ENCODE measurements at regions not wholly inside any gene's neighbourhood (a gene's known extent, or its start where the extent isn't known, plus 50 kb on each side); places are given as distances from the start of the nearest gene placed in this dataset.

- Histone ChIP-seq H3K4me1 (ENCODE audit: control insufficient read depth in 2 of 2, insufficient read depth in 2 of 2, low read length in 2 of 2) (no peaks in the 10 kb centered on the region), H3K27me3 (ENCODE audit: control insufficient read depth in 2 of 2, insufficient read depth in 1 of 2, low read length in 1 of 2) (no peaks in the 10 kb centered on the region), H3K27ac (ENCODE audit: low read depth in 1 of 2, low read length in 1 of 2) (no peak overlapping the region), H3K4me3 (ENCODE audit: low read length in 2 of 2) (no peak overlapping the region), H3K9me3 (ENCODE audit: control insufficient read depth in 2 of 2, insufficient read depth in 1 of 2, low read length in 1 of 2) (peaks cover 0 to 5% of the 10 kb centered on the region in 2 donors), H3K36me3 (ENCODE audit: control insufficient read depth in 2 of 2, insufficient read depth in 2 of 2, low read length in 1 of 2) (no peaks in the 10 kb centered on the region)
- WGBS = 95% methylated on average over 6 of the region's 6 CpGs
- no peak for DNase-seq (ENCODE audit: low read depth in 6 of 9, low spot score in 9 of 9)
Measured at GRCh38 chr3:11089931-11090330, 64.4 kb upstream of the HRH1 start.

GRCh38 chr3:11090551-11090950 is 63.7 kb upstream of the HRH1 start:
- Histone ChIP-seq H3K4me3 (ENCODE audit: low read length in 2 of 2) (no peak overlapping the region), H3K27me3 (ENCODE audit: control insufficient read depth in 2 of 2, insufficient read depth in 1 of 2, low read length in 1 of 2) (no peaks in the 10 kb centered on the region), H3K9me3 (ENCODE audit: control insufficient read depth in 2 of 2, insufficient read depth in 1 of 2, low read length in 1 of 2) (peaks cover 0 to 5% of the 10 kb centered on the region in 2 donors), H3K4me1 (ENCODE audit: control insufficient read depth in 2 of 2, insufficient read depth in 2 of 2, low read length in 2 of 2) (no peaks in the 10 kb centered on the region), H3K36me3 (ENCODE audit: control insufficient read depth in 2 of 2, insufficient read depth in 2 of 2, low read length in 1 of 2) (no peaks in the 10 kb centered on the region), H3K27ac (ENCODE audit: low read depth in 1 of 2, low read length in 1 of 2) (no peak overlapping the region)
- no peak for DNase-seq (ENCODE audit: low read depth in 6 of 9, low spot score in 9 of 9)
- WGBS = 89% methylated on average over 1 of the region's 1 CpG

- peaks cover 0 to under 1% of the 10 kb centered on the region in 2 donors for H3K4me1 ChIP-seq (ENCODE audit: control insufficient read depth in 2 of 2, insufficient read depth in 2 of 2, low read length in 2 of 2)
- 87% methylated on average over 12 of the region's 12 CpGs for WGBS
- H3K27ac ChIP-seq (ENCODE audit: low read depth in 1 of 2, low read length in 1 of 2) = no peak overlapping the region
- H3K27me3 ChIP-seq (ENCODE audit: control insufficient read depth in 2 of 2, insufficient read depth in 1 of 2, low read length in 1 of 2) = peaks cover 0 to under 1% of the 10 kb centered on the region in 2 donors
- peaks cover 0 to 5% of the 10 kb centered on the region in 2 donors for H3K9me3 ChIP-seq (ENCODE audit: control insufficient read depth in 2 of 2, insufficient read depth in 1 of 2, low read length in 1 of 2)
- H3K4me3 ChIP-seq (ENCODE audit: low read length in 2 of 2) = no peak overlapping the region
- H3K36me3 ChIP-seq (ENCODE audit: control insufficient read depth in 2 of 2, insufficient read depth in 2 of 2, low read length in 1 of 2) = no peaks in the 10 kb centered on the region
- DNase-seq (ENCODE audit: low read depth in 6 of 9, low spot score in 9 of 9) = no peak
Measured at GRCh38 chr3:11091088-11091590, 63.2 kb upstream of the HRH1 start.

GRCh38 chr3:11091791-11092190 is 62.5 kb upstream of the HRH1 start:
- Histone ChIP-seq H3K27me3 (ENCODE audit: control insufficient read depth in 2 of 2, insufficient read depth in 1 of 2, low read length in 1 of 2) (peaks cover 0 to 4% of the 10 kb centered on the region in 2 donors), H3K4me1 (ENCODE audit: control insufficient read depth in 2 of 2, insufficient read depth in 2 of 2, low read length in 2 of 2) (peaks cover 0 to 2% of the 10 kb centered on the region in 2 donors), H3K36me3 (ENCODE audit: control insufficient read depth in 2 of 2, insufficient read depth in 2 of 2, low read length in 1 of 2) (no peaks in the 10 kb centered on the region), H3K9me3 (ENCODE audit: control insufficient read depth in 2 of 2, insufficient read depth in 1 of 2, low read length in 1 of 2) (peaks cover 0 to 5% of the 10 kb centered on the region in 2 donors), H3K4me3 (ENCODE audit: low read length in 2 of 2) (no peak overlapping the region), H3K27ac (ENCODE audit: low read depth in 1 of 2, low read length in 1 of 2) (no peak overlapping the region)
- no peak for DNase-seq (ENCODE audit: low read depth in 6 of 9, low spot score in 9 of 9)
- 93% methylated on average over 13 of the region's 13 CpGs for WGBS

- DNase-seq (ENCODE audit: low read depth in 6 of 9, low spot score in 9 of 9) = no peak
- no peak overlapping the region for H3K4me3 ChIP-seq (ENCODE audit: low read length in 2 of 2)
- H3K36me3 ChIP-seq (ENCODE audit: control insufficient read depth in 2 of 2, insufficient read depth in 2 of 2, low read length in 1 of 2) = no peaks in the 10 kb centered on the region
- 97% methylated on average over 36 of the region's 36 CpGs for WGBS
- H3K4me1 ChIP-seq (ENCODE audit: control insufficient read depth in 2 of 2, insufficient read depth in 2 of 2, low read length in 2 of 2) = peaks cover 0 to 2% of the 10 kb centered on the region in 2 donors
- peaks cover 0 to 5% of the 10 kb centered on the region in 2 donors for H3K9me3 ChIP-seq (ENCODE audit: control insufficient read depth in 2 of 2, insufficient read depth in 1 of 2, low read length in 1 of 2)
- H3K27ac ChIP-seq (ENCODE audit: low read depth in 1 of 2, low read length in 1 of 2) = no peak overlapping the region
- H3K27me3 ChIP-seq (ENCODE audit: control insufficient read depth in 2 of 2, insufficient read depth in 1 of 2, low read length in 1 of 2) = peaks cover 0 to 4% of the 10 kb centered on the region in 2 donors
Measured at GRCh38 chr3:11093823-11094340, 60.4 kb upstream of the HRH1 start.

- Histone ChIP-seq H3K4me1 (ENCODE audit: control insufficient read depth in 2 of 2, insufficient read depth in 2 of 2, low read length in 2 of 2) (peaks cover 0 to 2% of the 10 kb centered on the region in 2 donors), H3K9me3 (ENCODE audit: control insufficient read depth in 2 of 2, insufficient read depth in 1 of 2, low read length in 1 of 2) (peaks cover 0 to 5% of the 10 kb centered on the region in 2 donors), H3K27me3 (ENCODE audit: control insufficient read depth in 2 of 2, insufficient read depth in 1 of 2, low read length in 1 of 2) (peaks cover 0 to 4% of the 10 kb centered on the region in 2 donors), H3K36me3 (ENCODE audit: control insufficient read depth in 2 of 2, insufficient read depth in 2 of 2, low read length in 1 of 2) (no peaks in the 10 kb centered on the region), H3K27ac (ENCODE audit: low read depth in 1 of 2, low read length in 1 of 2) (no peak overlapping the region), H3K4me3 (ENCODE audit: low read length in 2 of 2) (no peak overlapping the region)
- DNase-seq (ENCODE audit: low read depth in 6 of 9, low spot score in 9 of 9) = no peak
- WGBS = 86% methylated on average over 8 of the region's 8 CpGs
Measured at GRCh38 chr3:11095932-11096265, 58.4 kb upstream of the HRH1 start.

GRCh38 chr3:11096266-11097139 is 57.8 kb upstream of the HRH1 start:
- Histone ChIP-seq H3K9me3 (ENCODE audit: control insufficient read depth in 2 of 2, insufficient read depth in 1 of 2, low read length in 1 of 2) (peaks cover 0 to 5% of the 10 kb centered on the region in 2 donors), H3K4me3 (ENCODE audit: low read length in 2 of 2) (no peak overlapping the region), H3K36me3 (ENCODE audit: control insufficient read depth in 2 of 2, insufficient read depth in 2 of 2, low read length in 1 of 2) (no peaks in the 10 kb centered on the region), H3K27ac (ENCODE audit: low read depth in 1 of 2, low read length in 1 of 2) (peak overlapping the region in 1 of 2 donors; percentile 46), H3K27me3 (ENCODE audit: control insufficient read depth in 2 of 2, insufficient read depth in 1 of 2, low read length in 1 of 2) (peaks cover 0 to 4% of the 10 kb centered on the region in 2 donors), H3K4me1 (ENCODE audit: control insufficient read depth in 2 of 2, insufficient read depth in 2 of 2, low read length in 2 of 2) (peaks cover 0 to 2% of the 10 kb centered on the region in 2 donors)
- 19% methylated on average over 23 of the region's 23 CpGs for WGBS
- peak in 2 of 9 donors; percentile 4 to 28 for DNase-seq (ENCODE audit: low read depth in 6 of 9, low spot score in 9 of 9)

GRCh38 chr3:11099306-11099705 is 55.0 kb upstream of the HRH1 start:
- Histone ChIP-seq H3K36me3 (ENCODE audit: control insufficient read depth in 2 of 2, insufficient read depth in 2 of 2, low read length in 1 of 2) (no peaks in the 10 kb centered on the region), H3K27me3 (ENCODE audit: control insufficient read depth in 2 of 2, insufficient read depth in 1 of 2, low read length in 1 of 2) (peaks cover 0 to 4% of the 10 kb centered on the region in 2 donors), H3K9me3 (ENCODE audit: control insufficient read depth in 2 of 2, insufficient read depth in 1 of 2, low read length in 1 of 2) (no peaks in the 10 kb centered on the region), H3K4me1 (ENCODE audit: control insufficient read depth in 2 of 2, insufficient read depth in 2 of 2, low read length in 2 of 2) (peaks cover 0 to 2% of the 10 kb centered on the region in 2 donors), H3K27ac (ENCODE audit: low read depth in 1 of 2, low read length in 1 of 2) (no peak overlapping the region), H3K4me3 (ENCODE audit: low read length in 2 of 2) (no peak overlapping the region)
- DNase-seq (ENCODE audit: low read depth in 6 of 9, low spot score in 9 of 9) = no peak

Measured in thymus (tissue), 11 donors.